Liver (tissue), 8 donors: ENCODE measurements at regions not wholly inside any gene's neighbourhood (a gene's known extent, or its start where the extent isn't known, plus 50 kb on each side); places are given as distances from the start of the nearest gene placed in this dataset.

Experiments
- DNase-seq: peaks from one replicate; pipeline ENCODE4 v3.0.0-alpha.2; 2017; ENCODE audit warnings: low spot score
- H3K27ac ChIP-seq, 2 donors: one replicate each; pipeline ENCODE4 v1.7.0; 2013; ENCODE audit warnings: inconsistent platforms in 2 of 2, low read length in 2 of 2, control low read depth in 1 of 2, low read depth in 1 of 2, mild to moderate bottlenecking in 1 of 2
- H3K27me3 ChIP-seq, 4 donors: one replicate each; pipeline versions ENCODE4 v1.6.1 to v1.7.0; 2013; ENCODE audit warnings: low read length in 3 of 4, inconsistent platforms in 1 of 4, mild to moderate bottlenecking in 1 of 4, moderate library complexity in 1 of 4; ENCODE audit not compliant: control insufficient read depth in 4 of 4, insufficient read depth in 4 of 4
- H3K36me3 ChIP-seq, 4 donors: one replicate each; pipeline versions ENCODE4 v1.6.1 to v1.7.0; 2013; ENCODE audit warnings: low read length in 3 of 4, mild to moderate bottlenecking in 3 of 4, low read depth in 1 of 4, moderate library complexity in 1 of 4; ENCODE audit not compliant: control insufficient read depth in 4 of 4, insufficient read depth in 3 of 4
- H3K4me1 ChIP-seq, 4 donors: one replicate each; pipeline versions ENCODE4 v1.6.1 to v1.7.0; 2013; ENCODE audit warnings: low read length in 3 of 4, mild to moderate bottlenecking in 3 of 4, moderate library complexity in 1 of 4; ENCODE audit not compliant: control insufficient read depth in 4 of 4, insufficient read depth in 4 of 4
- H3K4me3 ChIP-seq, 3 donors: one replicate each; pipeline versions ENCODE4 v1.6.1 to v1.7.0; 2013; ENCODE audit warnings: low read length in 3 of 3, control low read depth in 1 of 3, low read depth in 1 of 3, mild to moderate bottlenecking in 1 of 3
- H3K9ac ChIP-seq, 2 donors: one replicate each; pipeline ENCODE4 v1.7.0; 2013; ENCODE audit warnings: low read length in 2 of 2, mild to moderate bottlenecking in 2 of 2, moderate library complexity in 2 of 2, control low read depth in 1 of 2, low read depth in 1 of 2
- H3K9me3 ChIP-seq, 4 donors: one replicate each; pipeline versions ENCODE4 v1.6.1 to v1.7.0; 2013; ENCODE audit warnings: low read length in 3 of 4; ENCODE audit not compliant: control insufficient read depth in 4 of 4
- CTCF ChIP-seq: fragments of 150-350 bp; IDR thresholded peaks from 2 replicates; pipeline ENCODE4 v1.5.1; 2017; ENCODE audit warnings: improper control_type of control experiment, low read depth, low read length; ENCODE audit not compliant: missing input control
- EGR1 ChIP-seq, 2 donors: IDR thresholded peaks; 2 replicates each; pipeline ENCODE4 v1.6.1; 2016 to 2018; ENCODE audit warnings: antibody characterized with exemption in 2 of 2, low read depth in 2 of 2
- FOXA2 ChIP-seq: IDR thresholded peaks from 2 replicates; pipeline ENCODE4 v1.6.1; 2016; ENCODE audit warnings: antibody characterized with exemption
- GABPA ChIP-seq, 2 donors: IDR thresholded peaks in 1 of 2; conservative IDR thresholded peaks in 1 of 2; 2 replicates each; pipeline ENCODE4 v1.6.1; 2016; ENCODE audit warnings: antibody characterized with exemption in 2 of 2, mild to moderate bottlenecking in 1 of 2, moderate library complexity in 1 of 2
- HNF4A ChIP-seq, 2 donors: conservative IDR thresholded peaks; 2 replicates each; pipeline ENCODE4 v1.6.1; 2016; ENCODE audit warnings: antibody characterized with exemption in 2 of 2, mild to moderate bottlenecking in 2 of 2
- HNF4G ChIP-seq: IDR thresholded peaks from 2 replicates; pipeline ENCODE4 v1.6.1; 2016; ENCODE audit warnings: antibody characterized with exemption
- JUND ChIP-seq, 2 donors: IDR thresholded peaks; 2 replicates each; pipeline ENCODE4 v1.6.1; 2016; ENCODE audit warnings: antibody characterized with exemption in 2 of 2
- NR2F2 ChIP-seq: IDR thresholded peaks from 2 replicates; pipeline ENCODE4 v1.6.1; 2016; ENCODE audit warnings: antibody characterized with exemption
- REST ChIP-seq: IDR thresholded peaks from 2 replicates; pipeline ENCODE4 v1.6.1; 2016; ENCODE audit warnings: antibody characterized with exemption, mild to moderate bottlenecking
- RXRA ChIP-seq, 2 donors: IDR thresholded peaks; 2 replicates each; pipeline ENCODE4 v1.6.1; 2017 to 2018; ENCODE audit warnings: antibody characterized with exemption in 2 of 2, mild to moderate bottlenecking in 1 of 2
- SP1 ChIP-seq: IDR thresholded peaks from 2 replicates; pipeline ENCODE4 v1.6.1; 2018; ENCODE audit warnings: antibody characterized with exemption, mild to moderate bottlenecking
- TAF1 ChIP-seq: conservative IDR thresholded peaks from 2 replicates; pipeline ENCODE4 v1.6.1; 2016; ENCODE audit warnings: antibody characterized with exemption, mild to moderate bottlenecking
- WGBS: extraction: QIAGEN DNeasy Blood & Tissue Kit; methylation state at CpG from one replicate; pipeline ENCODE4 v1.1.7; 2013; 5-methylcytosine and 5-hydroxymethylcytosine counted together
- TF ChIP-seq, protein P1 (sequence below): IDR thresholded peaks from 2 replicates; pipeline ENCODE4 v1.6.1; 2016; ENCODE audit warnings: antibody characterized with exemption
- donor health status: healthy.
- donor health status: healthy.
- donor health status: healthy.
- donor health status: healthy.
- donor health status: healthy.

DNA sequence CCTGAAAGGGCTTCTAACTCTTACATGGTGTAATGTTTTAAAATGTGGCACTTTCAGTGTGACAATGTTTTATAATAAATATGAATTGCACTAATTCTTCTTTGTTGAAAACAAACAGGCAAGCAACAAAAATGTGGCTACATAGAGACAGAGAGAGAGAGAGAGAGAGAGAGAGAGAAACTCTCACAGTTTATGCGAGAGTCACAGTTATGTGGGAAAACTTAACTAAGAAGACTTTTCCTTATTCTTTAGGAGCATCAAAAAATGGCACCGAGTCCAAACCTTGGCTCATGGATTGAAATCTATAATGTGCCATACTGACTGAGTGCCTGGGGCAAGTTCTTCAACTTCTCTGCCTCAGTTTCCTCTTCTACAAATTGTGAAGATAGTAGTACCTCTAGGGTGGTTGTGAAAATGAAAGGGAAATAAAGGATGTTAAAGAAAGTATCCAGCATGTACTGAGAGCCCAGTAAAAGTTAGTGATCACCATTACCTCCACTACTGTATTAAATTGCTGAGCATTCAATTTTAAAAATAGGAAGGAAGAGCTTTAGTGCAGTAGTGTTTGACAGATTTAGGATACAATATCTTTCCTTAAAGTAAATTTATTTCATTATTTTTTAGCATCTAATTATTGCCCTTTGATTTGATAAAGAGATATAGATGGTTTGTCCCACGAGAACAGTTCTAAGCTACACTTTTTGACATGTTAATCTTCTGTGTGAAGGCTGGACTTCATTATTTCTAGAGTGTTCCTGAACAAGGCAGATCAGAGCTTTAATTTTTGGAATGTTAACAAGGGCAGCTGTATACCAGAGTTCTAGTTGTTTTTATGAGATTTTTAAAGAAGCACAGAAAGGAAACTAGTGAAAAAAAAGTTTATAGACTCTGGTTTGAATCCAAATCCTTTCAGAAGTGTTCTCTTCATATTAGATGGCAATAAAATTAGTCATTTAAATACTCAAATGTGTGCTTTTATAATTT, 187.5 kb upstream of the ANK2 start:
- H3K9ac ChIP-seq, result no peak overlapping the region
- no peaks in the 10 kb centered on the region for H3K27me3 ChIP-seq
- H3K27ac ChIP-seq, result no peak overlapping the region
- no peak for DNase-seq
- H3K36me3 ChIP-seq, result no peaks in the 10 kb centered on the region
- no peaks in the 10 kb centered on the region for H3K9me3 ChIP-seq
- no peak overlapping the region for H3K4me3 ChIP-seq
- no peaks in the 10 kb centered on the region for H3K4me1 ChIP-seq
- TF ChIP-seq, protein P1, sequence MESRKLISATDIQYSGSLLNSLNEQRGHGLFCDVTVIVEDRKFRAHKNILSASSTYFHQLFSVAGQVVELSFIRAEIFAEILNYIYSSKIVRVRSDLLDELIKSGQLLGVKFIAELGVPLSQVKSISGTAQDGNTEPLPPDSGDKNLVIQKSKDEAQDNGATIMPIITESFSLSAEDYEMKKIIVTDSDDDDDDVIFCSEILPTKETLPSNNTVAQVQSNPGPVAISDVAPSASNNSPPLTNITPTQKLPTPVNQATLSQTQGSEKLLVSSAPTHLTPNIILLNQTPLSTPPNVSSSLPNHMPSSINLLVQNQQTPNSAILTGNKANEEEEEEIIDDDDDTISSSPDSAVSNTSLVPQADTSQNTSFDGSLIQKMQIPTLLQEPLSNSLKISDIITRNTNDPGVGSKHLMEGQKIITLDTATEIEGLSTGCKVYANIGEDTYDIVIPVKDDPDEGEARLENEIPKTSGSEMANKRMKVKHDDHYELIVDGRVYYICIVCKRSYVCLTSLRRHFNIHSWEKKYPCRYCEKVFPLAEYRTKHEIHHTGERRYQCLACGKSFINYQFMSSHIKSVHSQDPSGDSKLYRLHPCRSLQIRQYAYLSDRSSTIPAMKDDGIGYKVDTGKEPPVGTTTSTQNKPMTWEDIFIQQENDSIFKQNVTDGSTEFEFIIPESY, result no peak
- TF ChIP-seq GABPA (IDR thresholded peaks at IDR 0.05 in 1 of 2, conservative IDR thresholded peaks at IDR 0.05 in 1 of 2), result no peak
- WGBS, result 86% methylated on average over 3 of the region's 3 CpGs

DNA sequence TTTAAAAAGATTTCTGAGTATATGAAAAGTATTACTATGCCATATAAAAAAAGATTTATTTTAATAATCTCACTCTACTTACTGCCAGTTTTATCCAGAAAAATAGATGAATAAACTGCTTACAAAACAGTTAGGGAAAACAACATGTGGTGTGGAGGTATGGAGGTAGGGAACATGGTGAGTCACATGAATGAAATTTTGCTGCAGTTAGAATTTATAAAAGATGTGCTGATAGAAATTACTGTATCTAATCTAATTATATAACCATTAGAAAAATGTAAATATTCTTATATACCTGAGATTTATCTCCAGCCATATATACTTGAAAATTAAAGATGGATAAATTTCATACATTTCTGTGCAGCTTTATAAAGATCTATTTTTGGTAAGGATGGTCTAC, 184.0 kb upstream of the ANK2 start:
- Histone ChIP-seq H3K9ac (no peak overlapping the region), H3K4me1 (no peaks in the 10 kb centered on the region), H3K4me3 (no peak overlapping the region), H3K27ac (no peak overlapping the region), H3K36me3 (no peaks in the 10 kb centered on the region), H3K27me3 (no peaks in the 10 kb centered on the region), H3K9me3 (no peaks in the 10 kb centered on the region)
- TF ChIP-seq CTCF (no peak), RXRA (IDR thresholded peaks at IDR 0.05) (no peak), GABPA (IDR thresholded peaks at IDR 0.05 in 1 of 2, conservative IDR thresholded peaks at IDR 0.05 in 1 of 2) (no peak), JUND (IDR thresholded peaks at IDR 0.05) (no peak), NR2F2 (no peak), HNF4G (no peak), EGR1 (IDR thresholded peaks at IDR 0.05; ENCODE audit: low read depth in 2 of 2) (no peak), TAF1 (no peak), FOXA2 (no peak)
- TF ChIP-seq, protein P1, result no peak
- no peak for DNase-seq

GRCh38 chr4:112876316-112876715, 173.1 kb upstream of the ANK2 start:
- Histone ChIP-seq H3K27me3 (no peaks in the 10 kb centered on the region), H3K4me1 (no peaks in the 10 kb centered on the region), H3K9ac (no peak overlapping the region), H3K9me3 (no peaks in the 10 kb centered on the region), H3K36me3 (no peaks in the 10 kb centered on the region), H3K4me3 (no peak overlapping the region), H3K27ac (no peak overlapping the region)
- TF ChIP-seq TAF1 (no peak), CTCF (no peak), JUND (IDR thresholded peaks at IDR 0.05) (no peak), EGR1 (IDR thresholded peaks at IDR 0.05; ENCODE audit: low read depth in 2 of 2) (no peak), HNF4A (conservative IDR thresholded peaks at IDR 0.05) (no peak), REST (no peak), RXRA (IDR thresholded peaks at IDR 0.05) (no peak), SP1 (no peak)
- WGBS, result 81% methylated on average over 2 of the region's 2 CpGs
- no peak for DNase-seq
